H1 (cell line): ENCODE measurements at regions not wholly inside any gene's neighbourhood (a gene's known extent, or its start where the extent isn't known, plus 50 kb on each side); places are given as distances from the start of the nearest gene placed in this dataset.

Experiments
- CTCF ChIA-PET: fragments of 300-600 bp; sonication (Branson Sonifier 250); formaldehyde crosslinking; loops from one replicate; lab custom pipeline; 2021; ENCODE audit not compliant: partially characterized antibody; lab: Charles Lee
- POLR2A ChIA-PET: fragments of 300-600 bp; sonication (Branson Sonifier 250); formaldehyde crosslinking; loops from one replicate; lab custom pipeline; 2021; ENCODE audit warnings: inconsistent platforms; ENCODE audit not compliant: partially characterized antibody; lab: Charles Lee
- DNase-seq, 2 experiments: peaks; one replicate each; pipeline versions ENCODE4 v3.0.0 to v3.0.0-alpha.2; 2010 to 2022; ENCODE audit warnings: low spot score in 2 of 2, low read depth in 1 of 2, mixed read lengths in 1 of 2
- FAIRE-seq: peaks from 2 replicates; lab custom pipeline; 2011; peaks lifted over from hg19 to GRCh38; lab: Jason Lieb, UNC
- H2AFZ ChIP-seq: 2 replicates; pipeline ENCODE4 v1.8.1; 2012; ENCODE audit warnings: low read length, inconsistent platforms
- H2AK5ac ChIP-seq: 2 replicates; pipeline ENCODE4 v1.6.1; 2013; ENCODE audit warnings: low read depth, low read length
- H2BK120ac ChIP-seq: replicated peaks from 2 replicates; pipeline ENCODE3; 2013; ENCODE audit warnings: low read depth, low read length, inconsistent platforms
- H2BK12ac ChIP-seq: 2 replicates; pipeline ENCODE4 v1.6.1; 2013; ENCODE audit warnings: low read depth, low read length
- H2BK15ac ChIP-seq: 2 replicates; pipeline ENCODE4 v1.6.1; 2013; ENCODE audit warnings: low read length
- H2BK20ac ChIP-seq: 2 replicates; pipeline ENCODE4 v1.6.1; 2013; ENCODE audit warnings: low read length
- H2BK5ac ChIP-seq: 2 replicates; pipeline ENCODE4 v1.6.1; 2013; ENCODE audit warnings: low read depth, low read length
- H3K14ac ChIP-seq: 2 replicates; pipeline ENCODE4 v1.6.1; 2013; ENCODE audit warnings: inconsistent platforms; ENCODE audit not compliant: insufficient read length
- H3K18ac ChIP-seq: 2 replicates; pipeline ENCODE4 v1.6.1; 2013; ENCODE audit warnings: low read length; ENCODE audit errors: extremely low read depth
- H3K23ac ChIP-seq: 2 replicates; pipeline ENCODE4 v1.6.1; 2013; ENCODE audit warnings: inconsistent platforms; ENCODE audit not compliant: insufficient read length
- H3K23me2 ChIP-seq: 2 replicates; pipeline ENCODE4 v1.6.1; 2013; ENCODE audit warnings: low read depth, low read length
- H3K27ac ChIP-seq: 2 replicates; pipeline ENCODE4 v1.6.1; 2011; ENCODE audit warnings: low read depth, low read length, inconsistent platforms
- H3K27me3 ChIP-seq, 4 experiments: replicated peaks in 1 of 4; 1 replicate in 1 of 4; 2 replicates in 3 of 4; pipeline versions ENCODE4 v1.6.1 to v1.8.1; 2011 to 2013; ENCODE audit warnings: low read length in 3 of 4, mild to moderate bottlenecking in 3 of 4, inconsistent platforms in 2 of 4, mixed read lengths in 2 of 4, moderate library complexity in 1 of 4; ENCODE audit not compliant: control insufficient read depth in 3 of 4, insufficient read depth in 3 of 4; ENCODE audit errors: extremely low read depth in 1 of 4
- H3K36me3 ChIP-seq, 4 experiments: 2 replicates each; pipeline versions ENCODE4 v1.6.1 to v1.8.1; 2011 to 2013; ENCODE audit warnings: mild to moderate bottlenecking in 4 of 4, low read length in 3 of 4, moderate library complexity in 2 of 4, control low read depth in 1 of 4, inconsistent platforms in 1 of 4; ENCODE audit not compliant: insufficient read depth in 4 of 4, control insufficient read depth in 2 of 4
- H3K4ac ChIP-seq: replicated peaks from 2 replicates; pipeline ENCODE3; 2013; ENCODE audit warnings: low read length, low read depth, mixed read lengths, inconsistent platforms; ENCODE audit not compliant: insufficient read length
- H3K4me1 ChIP-seq, 4 experiments: replicated peaks in 1 of 4; 1 replicate in 1 of 4; 2 replicates in 3 of 4; pipeline versions ENCODE4 v1.6.1 to v1.8.1; 2011 to 2013; ENCODE audit warnings: low read length in 3 of 4, inconsistent platforms in 2 of 4, mixed read lengths in 1 of 4; ENCODE audit not compliant: insufficient read depth in 4 of 4, control insufficient read depth in 3 of 4
- H3K4me2 ChIP-seq, 2 experiments: 2 replicates each; pipeline versions ENCODE4 v1.6.1 to v1.8.1; 2011 to 2013; ENCODE audit warnings: low read depth in 2 of 2, low read length in 2 of 2, control low read depth in 1 of 2, inconsistent platforms in 1 of 2, mild to moderate bottlenecking in 1 of 2; ENCODE audit not compliant: insufficient read depth in 1 of 2
- H3K4me3 ChIP-seq, 4 experiments: fragments of 200-600, 300-600 bp in 1 of 4; sonication (generic), shearing (Covaris generic), sonication (Bioruptor Twin) in 1 of 4; 2 replicates each; pipeline versions ENCODE4 v1.5.1 to v1.8.1; 2011 to 2016; ENCODE audit warnings: low read length in 4 of 4, low read depth in 3 of 4, control low read depth in 2 of 4, inconsistent platforms in 2 of 4, mild to moderate bottlenecking in 2 of 4, mixed read lengths in 1 of 4, moderate library complexity in 1 of 4; ENCODE audit not compliant: insufficient read depth in 2 of 4; ENCODE audit errors: extremely low read depth in 1 of 4
- H3K56ac ChIP-seq: replicated peaks from 2 replicates; pipeline ENCODE3; 2013; ENCODE audit warnings: low read depth, mild to moderate bottlenecking, mixed read lengths, low read length, inconsistent platforms; ENCODE audit not compliant: insufficient read length
- H3K79me1 ChIP-seq: 2 replicates; pipeline ENCODE4 v1.6.1; 2013; ENCODE audit warnings: low read depth, low read length, control low read depth
- H3K79me2 ChIP-seq, 2 experiments: 2 replicates each; pipeline versions ENCODE4 v1.6.1 to v1.8.1; 2012 to 2013; ENCODE audit warnings: low read length in 2 of 2, mild to moderate bottlenecking in 2 of 2, inconsistent platforms in 1 of 2; ENCODE audit not compliant: insufficient read depth in 2 of 2, control insufficient read depth in 1 of 2
- H3K9ac ChIP-seq, 4 experiments: replicated peaks in 1 of 4; 1 replicate in 1 of 4; 2 replicates in 3 of 4; pipeline versions ENCODE4 v1.6.1 to v1.8.1; 2011 to 2013; ENCODE audit warnings: low read depth in 3 of 4, low read length in 3 of 4, control low read depth in 2 of 4, mild to moderate bottlenecking in 2 of 4, moderate library complexity in 2 of 4, inconsistent platforms in 1 of 4; ENCODE audit errors: extremely low read depth in 1 of 4
- H3K9me3 ChIP-seq, 2 experiments: 2 replicates each; pipeline versions ENCODE4 v1.6.1 to v1.8.1; 2012 to 2013; ENCODE audit warnings: mild to moderate bottlenecking in 2 of 2, moderate library complexity in 2 of 2, control low read depth in 1 of 2, inconsistent platforms in 1 of 2, low read depth in 1 of 2, low read length in 1 of 2, mixed read lengths in 1 of 2; ENCODE audit not compliant: insufficient read depth in 2 of 2
- H4K20me1 ChIP-seq, 2 experiments: replicated peaks in 1 of 2; 2 replicates each; pipeline versions ENCODE3 to v1.8.1; 2011 to 2013; ENCODE audit warnings: inconsistent platforms in 2 of 2, low read length in 2 of 2, mild to moderate bottlenecking in 1 of 2; ENCODE audit not compliant: insufficient read depth in 2 of 2, control insufficient read depth in 1 of 2
- H4K5ac ChIP-seq: 2 replicates; pipeline ENCODE4 v1.6.1; 2013; ENCODE audit warnings: low read length, low read depth, mixed read lengths, inconsistent platforms; ENCODE audit not compliant: insufficient read length
- H4K8ac ChIP-seq: 2 replicates; pipeline ENCODE4 v1.8.0; 2013; ENCODE audit warnings: mild to moderate bottlenecking, moderate library complexity, low read length, inconsistent platforms; ENCODE audit not compliant: insufficient read depth; ENCODE audit errors: extremely low read depth
- H4K91ac ChIP-seq: replicated peaks from 2 replicates; pipeline ENCODE3; 2013; ENCODE audit warnings: low read length, mixed read lengths, inconsistent platforms; ENCODE audit not compliant: insufficient read length
- CTCF ChIP-seq, 3 experiments: IDR thresholded peaks; 1 replicate in 2 of 3; 2 replicates in 1 of 3; pipeline versions ENCODE4 v1.5.1 to v1.6.1; 2011; ENCODE audit warnings: low read length in 3 of 3, mild to moderate bottlenecking in 3 of 3, inconsistent platforms in 2 of 3, low read depth in 1 of 3, moderate library complexity in 1 of 3; ENCODE audit not compliant: insufficient read depth in 1 of 3; ENCODE audit errors: control extremely low read depth in 1 of 3
- HDAC2 ChIP-seq, 2 experiments: fragments of 300-600 bp in 1 of 2; sonication (generic) in 1 of 2; IDR thresholded peaks; 2 replicates each; pipeline ENCODE4 v1.6.1; 2011 to 2012; ENCODE audit warnings: low read depth in 2 of 2, low read length in 2 of 2, mild to moderate bottlenecking in 2 of 2, moderate library complexity in 2 of 2, borderline replicate concordance in 1 of 2, inconsistent platforms in 1 of 2
- KDM1A ChIP-seq: fragments of 200-600, 300-600 bp; sonication (generic); IDR thresholded peaks from 2 replicates; pipeline ENCODE4 v1.7.1; 2016; ENCODE audit warnings: mild to moderate bottlenecking, low read length, borderline replicate concordance
- KDM5A ChIP-seq: fragments of 200-600 bp; IDR thresholded peaks from 2 replicates; pipeline ENCODE4 v1.7.1; 2012; ENCODE audit warnings: mild to moderate bottlenecking, low read length, inconsistent platforms, mixed read lengths
- NANOG ChIP-seq: IDR thresholded peaks from 2 replicates; pipeline ENCODE4 v1.6.1; 2011; ENCODE audit warnings: low read length, low read depth, mild to moderate bottlenecking, inconsistent platforms; ENCODE audit not compliant: insufficient read depth, poor library complexity, severe bottlenecking
- PHF8 ChIP-seq: fragments of 200-600 bp; sonication (generic); conservative IDR thresholded peaks from 2 replicates; pipeline ENCODE4 v1.7.1; 2012; ENCODE audit warnings: low read depth, mild to moderate bottlenecking, inconsistent platforms, low read length, moderate library complexity
- RBBP5 ChIP-seq: IDR thresholded peaks from 2 replicates; pipeline ENCODE4 v1.7.1; 2012; ENCODE audit warnings: low read depth, mild to moderate bottlenecking, inconsistent platforms, low read length, moderate library complexity, borderline replicate concordance
- RFX5 ChIP-seq: IDR thresholded peaks from 2 replicates; pipeline ENCODE4 v1.6.1; 2011; ENCODE audit warnings: low read depth, low read length, improper control_type of control experiment, borderline replicate concordance
- SIX5 ChIP-seq: IDR thresholded peaks from 2 replicates; pipeline ENCODE4 v1.6.1; 2011; ENCODE audit warnings: mild to moderate bottlenecking, low read depth, low read length
- ZNF274 ChIP-seq: IDR thresholded peaks from 2 replicates; pipeline ENCODE4 v1.7.0; 2012; ENCODE audit warnings: low read length, borderline replicate concordance; ENCODE audit errors: extremely low read depth
- WGBS, 2 experiments: shearing (Covaris generic) in 1 of 2; methylation state at CpG; one replicate each; pipeline versions ENCODE4 v1.1.6 to v1.1.7; 2013 to 2015; ENCODE audit warnings: low lambda C conversion rate in 2 of 2, mixed read lengths in 2 of 2, inconsistent platforms in 1 of 2, low coverage in 1 of 2, missing lambda C conversion rate in 1 of 2; ENCODE audit not compliant: insufficient replicate concordance in 2 of 2, insufficient coverage in 1 of 2, insufficient read length in 1 of 2; ENCODE audit errors: extremely low coverage in 1 of 2, missing lambda C conversion rate in 1 of 2; 5-methylcytosine and 5-hydroxymethylcytosine counted together
- TF ChIP-seq, protein P1 (sequence below): IDR thresholded peaks from 2 replicates; pipeline ENCODE4 v1.6.1; 2012; ENCODE audit warnings: inconsistent platforms

DNA sequence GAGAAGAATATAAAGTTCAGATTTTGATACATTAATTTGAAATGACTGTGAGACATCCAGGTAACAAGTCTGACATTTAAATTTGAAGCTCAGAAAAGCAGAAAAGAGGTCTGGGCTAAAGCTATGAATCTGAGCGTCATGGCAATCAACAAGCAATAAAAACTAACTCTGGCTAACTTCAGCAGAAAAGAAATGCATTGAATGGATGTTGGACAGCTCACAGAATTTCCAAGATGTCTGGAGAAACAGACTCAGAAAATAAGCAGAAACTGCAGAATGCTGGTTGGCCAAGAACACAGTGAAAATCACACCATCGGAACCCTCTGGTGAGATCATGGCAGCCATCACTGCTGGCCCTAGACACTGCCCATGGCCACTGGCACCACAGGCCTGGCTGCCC lies 366.6 kb downstream of the METTL4 start:
- Histone ChIP-seq H3K4me3 (no peak overlapping the region), H3K27ac (no peak overlapping the region), H2BK20ac (no peak overlapping the region), H3K18ac (no peak overlapping the region), H4K20me1 (no peaks in the 10 kb centered on the region), H2AFZ (no peak overlapping the region), H3K4ac (no peak overlapping the region), H2BK5ac (no peak overlapping the region), H2AK5ac (no peak overlapping the region), H3K9ac (no peak overlapping the region), H3K23ac (no peak overlapping the region), H3K23me2 (no peaks in the 10 kb centered on the region), H3K4me1 (no peaks in the 10 kb centered on the region), H3K36me3 (no peaks in the 10 kb centered on the region), H4K5ac (no peak overlapping the region), H3K14ac (no peak overlapping the region), H3K4me2 (no peak overlapping the region), H4K8ac (no peak overlapping the region), H3K79me2 (no peaks in the 10 kb centered on the region), H2BK12ac (no peak overlapping the region), H2BK15ac (no peak overlapping the region), H2BK120ac (no peak overlapping the region), H3K79me1 (no peaks in the 10 kb centered on the region), H3K9me3 (no peaks in the 10 kb centered on the region), H4K91ac (no peak overlapping the region), H3K27me3 (peaks cover 0 to 1% (median 0%) of the 10 kb centered on the region in 4 experiments; a peak in 1 of 7 replicates), H3K56ac (no peak overlapping the region)
- no peak for FAIRE-seq
- no peak for DNase-seq
- ChIA-PET CTCF (no interaction called here), POLR2A (no interaction called here)
- 86% methylated on average over 2 of the region's 2 CpGs; no CpG with 5 or more reads in 1 of the 2 experiments for WGBS, 2 experiments
- no peak for TF ChIP-seq RBBP5
- no peak for TF ChIP-seq SIX5
- TF ChIP-seq, protein P1, sequence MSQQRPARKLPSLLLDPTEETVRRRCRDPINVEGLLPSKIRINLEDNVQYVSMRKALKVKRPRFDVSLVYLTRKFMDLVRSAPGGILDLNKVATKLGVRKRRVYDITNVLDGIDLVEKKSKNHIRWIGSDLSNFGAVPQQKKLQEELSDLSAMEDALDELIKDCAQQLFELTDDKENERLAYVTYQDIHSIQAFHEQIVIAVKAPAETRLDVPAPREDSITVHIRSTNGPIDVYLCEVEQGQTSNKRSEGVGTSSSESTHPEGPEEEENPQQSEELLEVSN = no peak
- no peak for TF ChIP-seq NANOG
- TF ChIP-seq RFX5 = no peak
- no peak for TF ChIP-seq HDAC2 (IDR thresholded peaks at IDR 0.05; ENCODE audit: borderline replicate concordance in 1 of 2, low read depth in 2 of 2, low read length in 2 of 2)
- TF ChIP-seq CTCF (IDR thresholded peaks at IDR 0.05; ENCODE audit: control extremely low read depth in 1 of 3, insufficient read depth in 1 of 3, low read depth in 1 of 3, low read length in 3 of 3) = no peak
- no peak for TF ChIP-seq KDM1A
- no peak for TF ChIP-seq ZNF274
- no peak for TF ChIP-seq KDM5A
- TF ChIP-seq PHF8 = no peak
